OCI-LY1 (cell line): ENCODE measurements at regions not wholly inside any gene's neighbourhood (a gene's known extent, or its start where the extent isn't known, plus 50 kb on each side); places are given as distances from the start of the nearest gene placed in this dataset.

Experiments used
- EZH2 ChIP-seq: fragments of 200-600 bp; sonication (generic), shearing (Covaris generic); IDR thresholded peaks from 2 replicates; pipeline ENCODE4 v1.8.0; 2017; ENCODE audit warnings: borderline replicate concordance, mixed run types, mild to moderate bottlenecking, antibody characterized with exemption, low read length, moderate library complexity, mixed read lengths
- TF ChIP-seq, protein P1 (sequence below): fragments of 200-600 bp; sonication (generic), shearing (Covaris generic); IDR thresholded peaks from 2 replicates; pipeline ENCODE4 v1.5.1; 2017; ENCODE audit warnings: mild to moderate bottlenecking, antibody characterized with exemption, low read length, moderate library complexity, mixed read lengths

DNA sequence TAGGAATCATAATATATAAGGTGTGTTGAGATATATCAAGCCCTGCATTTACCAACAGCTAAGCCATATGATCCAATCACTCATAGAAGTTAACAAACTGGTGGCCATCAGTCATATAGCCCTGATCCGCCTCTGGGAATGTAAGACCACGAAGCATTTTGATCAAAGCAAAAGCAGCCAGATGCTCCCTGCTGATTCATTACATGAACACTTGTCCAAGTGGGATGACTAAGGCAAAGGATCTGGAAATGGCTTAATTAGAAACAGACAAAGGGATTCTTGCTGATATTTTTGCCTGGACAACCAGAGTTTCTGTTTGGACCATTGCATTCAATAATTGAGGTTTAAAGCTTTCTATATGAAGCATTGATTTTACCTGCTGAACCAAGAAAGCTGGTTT, 535.5 kb downstream of the GPAM start:
- no peak for TF ChIP-seq EZH2
- TF ChIP-seq, protein P1, sequence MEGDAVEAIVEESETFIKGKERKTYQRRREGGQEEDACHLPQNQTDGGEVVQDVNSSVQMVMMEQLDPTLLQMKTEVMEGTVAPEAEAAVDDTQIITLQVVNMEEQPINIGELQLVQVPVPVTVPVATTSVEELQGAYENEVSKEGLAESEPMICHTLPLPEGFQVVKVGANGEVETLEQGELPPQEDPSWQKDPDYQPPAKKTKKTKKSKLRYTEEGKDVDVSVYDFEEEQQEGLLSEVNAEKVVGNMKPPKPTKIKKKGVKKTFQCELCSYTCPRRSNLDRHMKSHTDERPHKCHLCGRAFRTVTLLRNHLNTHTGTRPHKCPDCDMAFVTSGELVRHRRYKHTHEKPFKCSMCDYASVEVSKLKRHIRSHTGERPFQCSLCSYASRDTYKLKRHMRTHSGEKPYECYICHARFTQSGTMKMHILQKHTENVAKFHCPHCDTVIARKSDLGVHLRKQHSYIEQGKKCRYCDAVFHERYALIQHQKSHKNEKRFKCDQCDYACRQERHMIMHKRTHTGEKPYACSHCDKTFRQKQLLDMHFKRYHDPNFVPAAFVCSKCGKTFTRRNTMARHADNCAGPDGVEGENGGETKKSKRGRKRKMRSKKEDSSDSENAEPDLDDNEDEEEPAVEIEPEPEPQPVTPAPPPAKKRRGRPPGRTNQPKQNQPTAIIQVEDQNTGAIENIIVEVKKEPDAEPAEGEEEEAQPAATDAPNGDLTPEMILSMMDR = no peak
